ENCODE measurements at regions not wholly inside any gene's neighbourhood (a gene's known extent, or its start where the extent isn't known, plus 50 kb on each side); places are given as distances from the start of the nearest gene placed in this dataset.

GRCh38 chr2:188138313-188138712 lies 153.4 kb upstream of the GULP1 start:
- Histone ChIP-seq H3K79me2 (ENCODE audit: control insufficient read depth in 1 of 2, insufficient read depth in 2 of 2, low read length in 2 of 2) (no peaks in the 10 kb centered on the region), H3K79me1 (ENCODE audit: low read depth, low read length) (no peaks in the 10 kb centered on the region), H3K36me3 (ENCODE audit: control insufficient read depth in 2 of 4, insufficient read depth in 4 of 4, low read length in 3 of 4) (no peaks in the 10 kb centered on the region), H3K56ac (replicated peaks; ENCODE audit: insufficient read length, low read depth, low read length) (no peak overlapping the region), H4K91ac (replicated peaks; ENCODE audit: insufficient read length, low read length) (no peak overlapping the region), H3K23me2 (ENCODE audit: low read depth, low read length) (no peaks in the 10 kb centered on the region), H4K20me1 (replicated peaks in 1 of 2; ENCODE audit: control insufficient read depth in 1 of 2, insufficient read depth in 2 of 2, low read length in 2 of 2) (no peaks in the 10 kb centered on the region), H4K8ac (ENCODE audit: extremely low read depth, insufficient read depth, low read length) (no peak overlapping the region), H2AK5ac (ENCODE audit: low read depth, low read length) (no peak overlapping the region), H3K23ac (ENCODE audit: insufficient read length) (no peak overlapping the region), H3K4me2 (ENCODE audit: insufficient read depth in 1 of 2, low read depth in 2 of 2, low read length in 2 of 2) (no peak overlapping the region), H4K5ac (ENCODE audit: insufficient read length, low read depth, low read length) (no peak overlapping the region), H3K4me1 (replicated peaks in 1 of 4; ENCODE audit: control insufficient read depth in 3 of 4, insufficient read depth in 4 of 4, low read length in 3 of 4) (no peaks in the 10 kb centered on the region), H3K4ac (replicated peaks; ENCODE audit: insufficient read length, low read depth, low read length) (no peak overlapping the region), H3K14ac (ENCODE audit: insufficient read length) (no peak overlapping the region), H3K4me3 (ENCODE audit: extremely low read depth in 1 of 4, insufficient read depth in 2 of 4, low read depth in 3 of 4, low read length in 4 of 4) (no peak overlapping the region), H3K27ac (ENCODE audit: low read depth, low read length) (no peak overlapping the region), H2BK12ac (ENCODE audit: low read depth, low read length) (no peak overlapping the region), H2BK20ac (ENCODE audit: low read length) (no peak overlapping the region), H2AFZ (ENCODE audit: low read length) (no peak overlapping the region), H2BK5ac (ENCODE audit: low read depth, low read length) (no peak overlapping the region), H3K27me3 (replicated peaks in 1 of 4; ENCODE audit: control insufficient read depth in 3 of 4, extremely low read depth in 1 of 4, insufficient read depth in 3 of 4, low read length in 3 of 4) (no peaks in the 10 kb centered on the region), H3K9ac (replicated peaks in 1 of 4; ENCODE audit: extremely low read depth in 1 of 4, low read depth in 3 of 4, low read length in 3 of 4) (no peak overlapping the region), H2BK120ac (replicated peaks; ENCODE audit: low read depth, low read length) (no peak overlapping the region), H2BK15ac (ENCODE audit: low read length) (no peak overlapping the region), H3K18ac (ENCODE audit: extremely low read depth, low read length) (no peak overlapping the region), H3K9me3 (ENCODE audit: insufficient read depth in 2 of 2, low read depth in 1 of 2, low read length in 1 of 2) (no peaks in the 10 kb centered on the region)
- DNase-seq (ENCODE audit: low read depth in 1 of 2, low spot score in 2 of 2) (no peak), FAIRE-seq (no peak)
- POLR2A ChIA-PET (ENCODE audit: partially characterized antibody): no interaction called here
- TF ChIP-seq E2F6 (IDR thresholded peaks at IDR 0.05) (no peak), FOSL1 (IDR thresholded peaks at IDR 0.05; ENCODE audit: insufficient read depth, low read depth, low read length) (no peak), MAFK (IDR thresholded peaks at IDR 0.05; ENCODE audit: low read depth, low read length) (0 out of 2 replicates have a peak, but pooled peaks have one; percentile 21)
- CTCF ChIA-PET (ENCODE audit: partially characterized antibody): no interaction called here

Data from H1 (cell line).